UCSD-AML1 (cell line): ENCODE measurements at regions not wholly inside any gene's neighbourhood (a gene's known extent, or its start where the extent isn't known, plus 50 kb on each side); places are given as distances from the start of the nearest gene placed in this dataset.
"Not testable (repeated sequence)": the region's sequence is repeated elsewhere in the genome, so short reads cannot be mapped to it uniquely, and the experiment has no call there.

Experiments used
- DNase-seq: peaks from one replicate; lab custom pipeline; 2025; ENCODE audit not compliant: unreplicated experiment; lab: John Stamatoyannopoulos, UW

GRCh38 chr5:67652201-67652600 is 455.6 kb upstream of the CD180 start:
- DNase-seq, result no peak

GRCh38 chr5:67651180-67651579 is 454.6 kb upstream of the CD180 start:
- DNase-seq, result no peak

GRCh38 chr5:67648201-67648671 is 451.6 kb upstream of the CD180 start:
- no peak for DNase-seq

- DNase-seq, result no peak
These were observed 451.2 kb upstream of the CD180 start for GRCh38 chr5:67647772-67648171.

GRCh38 chr5:67644221-67644920 is 447.8 kb upstream of the CD180 start:
- DNase-seq, result no peak

GRCh38 chr5:67643536-67643935 is 446.9 kb upstream of the CD180 start:
- no peak for DNase-seq

GRCh38 chr5:67639976-67640375 is 443.4 kb upstream of the CD180 start:
- no peak for DNase-seq

- no peak for DNase-seq
These were observed 442.7 kb upstream of the CD180 start for GRCh38 chr5:67639313-67639712.

GRCh38 chr5:67636850-67637524 is 440.4 kb upstream of the CD180 start:
- DNase-seq, result no peak

GRCh38 chr5:67636091-67636490 is 439.5 kb upstream of the CD180 start:
- DNase-seq, result no peak

GRCh38 chr5:67627079-67627478 is 430.5 kb upstream of the CD180 start:
- DNase-seq, result not testable (repeated sequence)

- no peak for DNase-seq
These were observed 426.5 kb upstream of the CD180 start for GRCh38 chr5:67623078-67623477.

- no peak for DNase-seq
These were observed 424.1 kb upstream of the CD180 start for GRCh38 chr5:67620424-67621397.

GRCh38 chr5:67619636-67620035 is 423.0 kb upstream of the CD180 start:
- no peak for DNase-seq

- no peak for DNase-seq
These were observed 422.6 kb upstream of the CD180 start for GRCh38 chr5:67619235-67619634.

- DNase-seq, result no peak
These were observed 420.5 kb upstream of the CD180 start for GRCh38 chr5:67617051-67617450.

GRCh38 chr5:67612961-67613360 is 416.4 kb upstream of the CD180 start:
- DNase-seq, result no peak

GRCh38 chr5:67610186-67610912 is 413.8 kb upstream of the CD180 start:
- DNase-seq, result no peak

GRCh38 chr5:67607958-67608357 is 411.4 kb upstream of the CD180 start:
- no peak for DNase-seq

GRCh38 chr5:67606586-67606947 is 410.0 kb upstream of the CD180 start:
- DNase-seq, result no peak
